ENCODE measurements at regions not wholly inside any gene's neighbourhood (a gene's known extent, or its start where the extent isn't known, plus 50 kb on each side); places are given as distances from the start of the nearest gene placed in this dataset.

GRCh38 chr9:14031810-14032209 lies 282.1 kb downstream of the NFIB start:
- no peak for DNase-seq (ENCODE audit: low spot score)

DNA sequence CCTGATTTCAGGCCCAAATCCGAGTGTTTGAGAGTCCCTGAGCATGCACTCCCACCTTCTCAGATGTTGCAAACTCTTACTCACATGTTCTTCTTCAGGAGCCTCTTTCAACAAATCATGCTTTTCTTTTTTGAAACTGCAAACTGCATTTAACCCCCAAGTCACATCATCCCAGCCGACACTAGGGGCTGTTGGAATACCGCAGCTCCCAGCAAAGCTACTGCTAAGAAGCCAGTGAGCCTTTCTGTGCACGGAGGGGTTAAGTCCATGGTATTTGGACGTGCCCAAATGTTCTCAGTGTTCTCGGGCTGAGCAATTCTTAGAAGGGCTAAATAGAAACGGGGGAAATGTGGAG lies 282.9 kb downstream of the NFIB start:
- DNase-seq (ENCODE audit: low spot score): no peak

- DNase-seq (ENCODE audit: low spot score): no peak
These were observed 283.4 kb downstream of the NFIB start for GRCh38 chr9:14030375-14031059.

DNA sequence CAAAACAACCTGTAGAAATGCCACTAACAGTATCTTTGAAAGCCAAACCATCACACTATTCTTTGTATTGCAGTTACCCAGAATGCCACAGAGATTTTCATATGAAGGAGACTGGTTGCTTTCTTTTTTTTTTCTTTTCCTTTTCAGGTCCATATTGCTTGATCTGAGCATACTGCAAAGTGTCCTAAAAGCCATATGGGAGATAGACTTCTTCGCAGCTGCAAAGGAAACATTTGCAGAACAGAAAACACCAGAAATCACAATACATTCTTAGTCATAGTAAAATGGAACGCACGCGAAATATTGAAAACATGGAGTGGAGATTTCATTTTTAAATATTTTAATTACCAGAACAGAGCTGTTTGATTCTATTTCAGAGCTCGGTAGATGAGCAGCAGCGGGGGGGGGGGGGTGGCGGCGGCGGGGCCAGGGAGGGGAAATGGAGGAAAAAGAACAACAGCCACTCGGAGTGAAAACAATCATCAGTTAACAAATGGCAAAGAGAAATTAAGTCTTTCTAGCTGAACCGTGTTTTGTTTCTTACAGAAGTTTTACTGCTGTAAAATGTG lies 284.1 kb downstream of the NFIB start:
- no peak for DNase-seq (ENCODE audit: low spot score)

DNA sequence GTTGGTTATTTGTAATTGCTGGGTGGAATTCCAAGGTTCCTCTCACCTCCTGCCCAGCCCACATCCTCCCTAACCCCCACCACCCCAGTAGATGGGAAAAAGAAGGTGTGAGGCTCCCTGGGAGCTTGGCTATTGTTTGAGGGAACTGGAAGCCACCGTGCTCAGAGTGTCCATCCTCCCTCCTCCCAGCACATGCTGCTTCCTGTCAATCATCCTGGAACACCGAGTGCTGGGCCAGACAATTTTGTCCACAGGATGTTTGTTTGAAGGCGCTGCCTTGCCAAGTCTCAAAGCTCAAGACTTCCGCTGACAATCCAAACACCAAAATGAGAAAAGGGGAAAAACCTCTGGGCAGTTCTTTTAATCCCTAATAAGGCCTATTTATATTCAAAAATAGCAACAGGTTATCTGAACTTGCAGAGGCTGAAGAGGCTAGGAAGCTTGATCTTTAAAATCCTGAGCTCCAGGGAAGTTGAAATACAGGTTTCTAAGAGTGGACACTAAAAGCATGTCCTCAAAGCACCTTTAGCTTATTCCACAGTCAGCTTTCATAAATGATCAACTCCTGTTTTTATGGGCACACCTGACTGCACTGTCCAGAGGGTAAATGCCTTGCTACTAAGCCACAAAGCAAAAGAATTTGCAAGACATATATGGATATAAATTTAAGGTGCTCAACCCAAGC lies 286.7 kb downstream of the NFIB start:
- DNase-seq (ENCODE audit: low spot score): no peak

GRCh38 chr9:14025741-14026140 lies 288.2 kb downstream of the NFIB start:
- DNase-seq (ENCODE audit: low spot score): no peak

DNA sequence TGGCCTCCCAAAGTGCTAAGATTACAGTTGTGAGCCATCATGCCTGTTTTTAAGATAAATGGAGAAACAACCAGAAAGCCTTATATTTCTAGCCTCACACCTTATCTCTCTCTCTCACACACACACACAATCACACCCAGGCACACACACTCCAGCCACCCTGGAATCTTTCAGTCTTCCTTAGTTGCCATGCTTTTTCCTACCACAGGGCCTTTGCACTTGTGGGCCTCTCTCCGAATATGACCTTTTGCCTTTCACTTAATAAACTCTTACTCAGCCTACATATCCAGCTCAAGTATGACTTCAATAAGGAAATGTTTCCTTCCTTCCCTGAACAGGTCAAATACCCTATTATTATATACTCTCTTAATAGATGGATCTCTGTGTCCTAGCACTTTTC lies 290.7 kb downstream of the NFIB start:
- no peak for DNase-seq (ENCODE audit: low spot score)

- DNase-seq (ENCODE audit: low spot score): no peak
These were observed 291.9 kb downstream of the NFIB start for GRCh38 chr9:14021871-14022525.

DNA sequence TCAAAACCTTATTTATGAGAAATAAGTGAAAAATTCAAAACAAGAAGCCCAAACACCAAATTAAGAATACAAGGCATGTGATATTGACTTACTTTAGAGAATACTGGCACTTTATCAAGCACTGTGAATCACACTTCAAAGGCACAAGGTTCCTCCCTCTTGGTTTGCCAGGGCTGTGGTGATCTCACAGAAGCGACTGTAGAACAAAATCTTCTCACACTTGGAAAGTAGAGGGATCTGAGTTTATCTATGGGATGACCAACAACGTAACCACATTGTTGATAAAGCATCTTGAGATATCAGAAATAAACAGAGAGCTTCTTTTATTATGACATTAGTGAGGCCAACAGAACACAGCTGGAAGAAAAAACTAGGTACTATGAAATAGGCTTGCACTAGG lies 295.9 kb downstream of the NFIB start:
- DNase-seq (ENCODE audit: low spot score): no peak

DNA sequence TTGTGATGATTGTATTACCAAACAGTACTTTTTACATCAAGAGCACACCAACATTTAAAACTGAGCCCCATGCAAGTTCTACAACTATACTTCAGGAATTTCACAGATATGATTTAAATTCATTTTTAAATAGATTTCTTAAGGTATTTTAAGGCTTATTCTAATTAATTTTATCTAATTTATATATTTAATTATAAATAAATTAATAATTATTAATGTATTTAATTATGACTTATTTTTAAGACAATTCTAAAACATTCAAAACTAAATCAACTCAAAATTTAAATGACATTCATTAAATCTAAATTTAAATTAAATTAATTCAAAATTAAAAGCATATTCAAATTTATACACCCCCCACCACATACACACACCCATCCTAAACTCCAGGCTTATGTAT lies 299.2 kb downstream of the NFIB start:
- DNase-seq (ENCODE audit: low spot score): no peak

GRCh38 chr9:14014218-14014617 lies 299.7 kb downstream of the NFIB start:
- no peak for DNase-seq (ENCODE audit: low spot score)

- DNase-seq (ENCODE audit: low spot score): no peak
These were observed 302.0 kb downstream of the NFIB start for GRCh38 chr9:14011799-14012560.

DNA sequence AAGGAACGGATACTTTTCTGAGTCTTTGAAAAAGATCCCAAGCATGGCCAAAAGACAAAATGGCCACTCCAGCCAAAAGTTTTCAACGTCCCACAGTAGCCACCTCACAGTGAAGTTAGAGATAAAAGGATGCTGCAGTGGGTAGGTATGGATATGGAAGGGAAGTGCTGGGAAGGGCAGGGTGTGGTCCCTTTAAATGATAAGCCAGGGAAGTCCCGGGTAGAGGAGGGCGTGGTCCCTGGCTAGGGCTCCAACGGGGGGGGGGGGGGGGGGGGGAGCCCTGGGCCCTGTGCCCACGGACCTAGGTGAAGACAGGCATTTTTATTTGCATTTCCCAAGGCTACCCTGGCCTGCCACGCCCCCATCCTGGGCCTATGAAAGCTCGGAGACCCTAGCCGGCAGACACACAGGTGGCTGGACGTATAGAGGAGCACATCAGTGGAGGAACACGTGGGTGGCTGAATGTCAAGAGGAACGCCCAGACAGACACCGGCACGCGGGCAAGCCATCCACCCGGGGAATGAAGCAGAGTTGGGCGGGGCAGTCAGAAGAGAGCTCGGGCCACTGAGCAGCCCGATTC lies 306.7 kb downstream of the NFIB start:
- DNase-seq (ENCODE audit: low spot score): no peak

GRCh38 chr9:14006386-14007187 lies 307.4 kb downstream of the NFIB start:
- DNase-seq (ENCODE audit: low spot score): no peak

DNA sequence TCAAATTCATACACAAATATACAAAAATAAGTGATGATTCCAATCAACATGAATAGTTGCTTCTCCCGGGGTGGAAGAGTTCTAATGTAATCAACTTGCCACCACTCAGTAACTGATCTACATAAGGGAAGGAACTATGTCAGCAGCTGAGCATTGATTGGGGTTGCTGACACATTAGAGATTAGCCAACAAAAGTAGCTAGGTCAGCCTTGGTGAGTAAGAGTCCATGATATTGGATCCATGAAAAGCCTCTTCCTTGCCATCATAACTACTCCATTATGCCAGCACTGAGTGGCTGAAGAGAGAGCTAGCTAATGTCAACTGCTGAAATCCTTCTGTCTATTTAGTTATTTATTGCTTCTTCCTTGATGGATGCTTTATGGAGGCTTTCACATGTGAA lies 309.8 kb downstream of the NFIB start:
- DNase-seq (ENCODE audit: low spot score): no peak

DNA sequence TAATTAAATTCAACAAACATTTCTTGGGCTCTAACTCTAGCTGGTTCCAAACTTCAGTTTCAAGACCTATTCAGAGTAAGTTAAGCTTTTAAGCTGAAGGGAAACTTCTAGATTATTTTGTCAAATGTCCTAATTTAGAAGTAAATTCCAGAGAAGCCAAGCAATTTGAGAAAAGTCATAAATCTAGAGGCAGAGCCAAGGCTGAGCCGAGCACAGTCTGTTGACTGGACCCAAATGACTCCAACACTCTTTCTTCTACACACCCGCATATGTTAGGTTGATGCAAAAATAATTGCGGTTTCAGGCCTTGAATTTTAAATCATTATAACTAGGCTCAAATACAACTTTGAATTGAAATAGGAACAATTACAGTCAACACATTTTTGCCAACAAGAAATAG lies 319.7 kb downstream of the NFIB start:
- no peak for DNase-seq (ENCODE audit: low spot score)

- DNase-seq (ENCODE audit: low spot score): no peak
These were observed 320.2 kb downstream of the NFIB start for GRCh38 chr9:13993632-13994185.

DNA sequence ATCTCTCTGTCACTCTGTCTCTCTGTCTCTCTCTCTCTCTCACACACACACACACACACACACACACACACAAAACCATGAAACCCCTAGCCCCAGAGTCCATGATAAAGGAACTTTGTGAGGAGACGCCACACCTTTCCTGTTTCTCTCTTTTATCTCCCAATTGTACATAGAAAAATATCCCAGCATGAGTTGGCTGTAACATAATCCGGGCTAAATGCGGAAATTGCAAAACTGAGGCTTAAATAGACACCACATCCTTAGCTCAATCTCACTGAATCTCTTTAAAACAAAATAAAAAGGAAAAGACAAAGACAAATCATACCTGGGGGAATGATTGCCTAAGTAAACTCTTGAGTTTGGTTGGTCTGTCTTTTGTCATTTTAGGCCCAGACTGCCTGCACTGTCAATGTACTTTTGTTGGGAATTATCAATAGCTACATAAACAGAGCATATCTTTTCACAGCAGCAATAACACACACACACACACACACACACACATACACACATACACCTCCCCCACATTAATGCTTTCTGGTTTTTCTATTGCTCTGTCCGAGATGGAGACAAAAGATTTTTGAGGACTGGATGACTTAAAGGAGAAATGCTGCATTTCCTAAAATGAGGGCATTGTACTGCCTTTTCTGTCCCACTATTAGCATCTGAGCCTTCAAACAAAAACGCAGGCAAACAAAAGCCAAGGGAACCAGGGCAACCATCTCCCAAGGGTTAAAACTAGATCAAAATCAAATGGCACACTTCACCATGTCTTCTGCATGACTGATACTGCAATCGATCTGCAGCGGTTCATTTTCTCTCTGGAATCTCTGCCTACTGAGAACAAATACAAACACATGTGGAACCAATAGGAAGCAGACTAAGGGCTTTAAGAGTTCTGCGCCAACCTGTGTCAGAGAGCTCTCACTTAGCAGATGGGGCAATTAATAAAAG lies 321.5 kb downstream of the NFIB start:
- no peak for DNase-seq (ENCODE audit: low spot score)

DNA sequence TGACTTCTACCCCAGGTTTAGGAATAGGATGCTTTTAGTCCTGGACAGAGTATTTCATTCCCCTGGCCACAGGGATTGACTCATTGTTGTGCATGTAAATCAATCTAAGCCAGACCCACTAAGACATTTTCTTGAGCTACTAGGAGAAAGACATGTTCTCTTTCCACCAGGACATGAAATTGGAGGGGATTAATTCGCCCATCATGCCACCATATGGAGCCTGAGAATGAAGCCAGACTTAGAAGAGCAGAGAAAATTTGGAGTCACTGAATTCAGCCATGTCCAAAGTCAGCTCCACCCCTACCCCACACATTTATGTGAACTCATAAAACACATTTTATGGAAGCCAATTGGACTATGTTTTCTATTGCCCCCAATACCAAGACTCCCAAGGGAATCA lies 322.5 kb downstream of the NFIB start:
- no peak for DNase-seq (ENCODE audit: low spot score)

GRCh38 chr9:13990994-13991393 lies 322.9 kb downstream of the NFIB start:
- no peak for DNase-seq (ENCODE audit: low spot score)
